Midbrain (tissue), 1 donor: ENCODE measurements at regions not wholly inside any gene's neighbourhood (a gene's known extent, or its start where the extent isn't known, plus 50 kb on each side); places are given as distances from the start of the nearest gene placed in this dataset.
"Not testable (repeated sequence)": the region's sequence is repeated elsewhere in the genome, so short reads cannot be mapped to it uniquely, and the experiment has no call there.

Experiments
- DNase-seq: peaks from one replicate; lab custom pipeline; 2025; lab: John Stamatoyannopoulos, UW

DNA sequence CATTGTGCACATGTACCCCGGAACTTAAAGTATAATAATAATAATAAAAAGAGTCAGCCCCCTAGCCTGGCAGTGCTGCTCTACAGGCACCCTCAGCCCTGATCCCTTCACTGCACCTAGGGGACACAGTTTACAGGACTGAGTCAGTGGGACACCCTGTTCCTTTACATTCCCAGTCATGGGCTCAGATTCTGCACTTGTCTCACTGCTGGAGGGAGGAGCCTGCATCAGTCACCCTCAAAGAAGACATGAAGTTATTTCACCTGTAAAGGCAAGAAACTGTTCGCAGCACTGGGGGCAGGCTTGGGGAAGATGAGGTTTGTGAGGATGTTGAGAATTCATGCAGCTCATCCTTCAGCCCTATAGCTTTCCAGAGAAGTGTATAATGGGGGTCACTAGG, 50.7 kb upstream of the VPREB1 start:
- no peak for DNase-seq

DNA sequence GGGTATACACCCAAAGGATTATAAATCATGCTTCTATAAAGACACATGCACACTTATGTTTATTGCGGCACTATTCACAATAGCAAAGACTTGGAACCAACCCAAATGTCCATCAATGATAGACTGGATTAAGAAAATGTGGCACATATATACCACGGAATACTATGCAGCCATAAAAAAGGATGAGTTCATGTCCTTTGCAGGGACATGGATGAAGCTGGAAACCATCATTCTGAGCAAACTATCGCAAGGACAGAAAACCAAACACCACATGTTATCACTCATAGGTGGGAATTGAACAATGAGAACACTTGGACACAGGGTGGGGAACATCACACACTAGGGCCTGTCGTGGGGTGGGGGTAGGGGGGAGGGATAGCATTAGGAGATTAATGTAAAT, 51.1 kb upstream of the VPREB1 start:
- not testable (repeated sequence) for DNase-seq

DNA sequence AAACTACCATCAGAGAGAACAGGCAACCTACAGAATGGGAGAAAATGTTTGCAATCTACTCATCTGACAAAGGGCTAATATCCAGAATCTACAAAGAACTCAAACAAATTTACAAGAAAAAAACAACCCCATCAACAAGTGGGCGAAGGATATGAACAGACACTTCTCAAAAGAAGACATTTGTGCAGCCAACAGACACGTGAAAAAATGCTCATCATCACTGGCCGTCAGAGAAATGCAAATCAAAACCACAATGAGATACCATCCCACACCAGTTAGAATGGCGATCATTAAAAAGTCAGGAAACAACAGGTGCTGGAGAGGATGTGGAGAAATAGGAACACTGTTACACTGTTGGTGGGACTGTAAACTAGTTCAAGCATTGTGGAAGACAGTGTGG, 51.6 kb upstream of the VPREB1 start:
- DNase-seq = not testable (repeated sequence)

DNA sequence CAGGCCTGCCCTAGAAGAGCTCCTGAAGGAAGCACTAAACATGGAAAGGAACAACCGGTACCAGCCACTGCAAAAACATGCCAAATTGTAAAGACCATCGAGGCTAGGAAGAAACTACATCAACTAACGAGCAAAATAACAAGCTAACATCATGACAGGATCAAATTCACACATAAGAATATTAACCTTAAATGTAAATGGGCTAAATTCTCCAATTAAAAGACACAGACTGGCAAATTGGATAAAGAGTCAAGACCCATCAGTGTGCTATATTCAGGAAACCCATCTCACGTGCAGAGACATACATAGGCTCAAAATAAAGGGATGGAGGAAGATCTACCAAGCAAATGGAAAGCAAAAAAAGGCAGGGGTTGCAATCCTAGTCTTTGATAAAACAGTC, 54.8 kb upstream of the VPREB1 start:
- not testable (repeated sequence) for DNase-seq

DNA sequence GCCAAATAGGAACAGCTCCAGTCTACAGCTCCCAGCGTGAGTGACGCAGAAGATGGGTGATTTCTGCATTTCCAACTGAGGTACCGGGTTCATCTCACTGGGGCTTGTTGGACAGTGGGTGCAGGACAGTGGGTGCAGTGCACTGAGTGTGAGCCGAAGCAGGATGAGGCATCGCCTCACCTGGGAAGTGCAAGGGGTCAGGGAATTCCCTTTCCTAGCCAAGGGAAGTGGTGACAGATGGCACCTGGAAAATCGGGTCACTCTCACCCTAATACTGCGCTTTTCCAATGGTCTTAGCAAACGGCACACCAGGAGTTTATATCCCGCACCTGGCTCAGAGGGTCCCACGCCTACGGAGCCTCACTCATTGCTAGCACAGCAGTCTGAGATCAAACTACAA, 56.7 kb upstream of the VPREB1 start:
- not testable (repeated sequence) for DNase-seq

DNA sequence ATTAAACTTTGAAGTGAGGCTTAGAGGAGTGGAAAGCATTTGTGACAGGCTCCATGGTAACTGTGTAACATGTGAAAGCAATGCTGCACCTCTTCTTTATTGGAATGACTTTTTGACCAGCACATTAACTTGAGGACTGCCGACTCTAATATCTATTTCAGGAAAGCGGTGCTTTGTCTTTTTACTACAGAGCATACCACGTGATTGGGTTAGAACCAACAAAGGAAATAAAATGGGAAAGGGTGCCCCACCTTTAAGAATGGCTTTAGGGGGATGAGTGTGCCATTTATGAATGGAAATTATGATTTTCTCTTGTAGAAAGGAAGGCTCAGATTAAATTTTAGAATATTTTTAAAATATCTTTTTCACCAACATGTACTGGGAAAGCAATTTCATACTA, 57.3 kb upstream of the VPREB1 start:
- no peak for DNase-seq

DNA sequence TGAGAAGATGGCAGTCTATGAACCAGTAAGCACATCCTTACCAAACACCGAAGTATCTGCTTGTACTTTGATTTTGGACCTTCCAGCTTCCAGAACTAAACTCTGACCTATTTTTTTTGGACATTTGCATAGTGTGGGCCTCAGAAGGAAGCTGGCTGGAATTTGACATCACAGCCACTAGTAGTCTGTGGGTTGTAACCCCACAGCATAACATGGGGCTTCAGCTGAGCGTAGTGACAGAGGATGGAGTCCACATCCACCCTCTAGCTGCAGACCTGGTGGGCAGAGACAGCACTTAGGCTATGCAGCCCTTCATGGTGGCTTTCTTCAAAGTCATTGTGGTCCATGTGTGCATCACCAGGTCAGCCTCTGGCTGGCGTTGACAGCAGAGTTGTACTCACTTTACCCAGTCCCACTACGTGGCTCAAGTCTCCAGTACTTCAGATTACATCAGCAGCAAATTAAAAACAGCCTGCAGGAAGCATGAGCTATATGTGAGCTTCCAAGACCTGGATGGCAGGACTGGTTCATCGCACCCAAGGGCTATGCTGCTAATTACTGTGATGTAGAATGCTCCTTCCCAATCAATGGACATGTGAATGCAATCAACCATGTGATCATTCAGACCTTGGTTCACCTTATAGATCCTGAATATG, 58.6 kb upstream of the VPREB1 start:
- DNase-seq = no peak

DNA sequence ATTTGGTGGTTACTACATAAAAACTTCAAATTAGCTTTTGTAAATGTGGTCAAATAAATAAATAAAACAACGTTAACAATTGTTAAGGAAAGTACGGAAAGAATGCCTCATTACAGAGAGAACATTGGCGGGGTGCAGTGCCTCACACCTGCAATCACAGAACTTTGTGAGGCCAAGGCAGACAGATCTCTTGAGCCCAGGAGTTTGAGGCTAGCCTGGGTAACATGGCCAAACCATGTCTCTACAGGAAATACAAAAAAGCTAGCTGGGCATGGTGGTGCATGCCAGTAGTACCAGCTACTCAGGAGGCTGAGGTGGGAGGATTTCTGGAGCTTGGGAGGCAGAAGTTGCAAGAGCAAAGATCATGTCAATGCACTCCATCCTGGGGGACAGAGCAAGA, 59.4 kb upstream of the VPREB1 start:
- DNase-seq = no peak

DNA sequence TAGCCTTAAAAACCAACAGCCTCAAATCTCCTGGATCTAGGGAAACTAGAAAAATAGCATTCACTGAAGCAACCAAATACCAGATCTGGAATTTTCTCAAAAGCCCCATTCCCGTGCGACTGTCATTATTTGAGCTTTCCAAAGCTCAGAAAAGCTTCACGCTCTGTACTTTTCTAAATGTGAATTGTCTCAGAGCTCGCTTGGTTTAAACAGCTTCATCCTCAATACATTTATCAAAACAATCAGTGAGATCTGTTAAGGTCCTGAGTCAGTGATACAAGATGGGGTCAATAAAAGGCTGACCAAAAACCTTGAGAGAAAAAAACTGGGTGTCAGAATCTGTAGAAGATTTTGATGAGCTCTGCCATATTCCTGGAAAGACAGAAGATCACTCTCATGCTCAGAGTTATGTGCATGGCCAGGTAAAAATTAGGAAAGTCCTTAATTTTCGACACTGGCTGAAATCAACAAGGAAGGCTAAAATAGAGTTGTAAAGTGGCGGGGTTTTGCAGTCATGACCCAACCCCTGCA, 60.2 kb upstream of the VPREB1 start:
- DNase-seq = no peak

DNA sequence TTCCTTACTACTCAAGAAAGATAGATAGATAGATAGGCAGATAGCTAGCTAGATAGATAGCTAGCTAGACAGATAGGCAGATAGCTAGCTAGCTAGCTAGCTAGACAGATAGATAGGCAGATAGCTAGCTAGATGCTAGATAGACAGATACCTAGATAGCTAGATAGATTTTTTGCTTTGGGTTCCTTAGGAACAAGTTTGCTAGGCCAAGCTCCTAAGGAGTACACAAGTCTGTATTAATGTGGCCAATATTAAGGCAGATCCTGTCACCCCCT, 61.7 kb upstream of the VPREB1 start:
- no peak for DNase-seq

DNA sequence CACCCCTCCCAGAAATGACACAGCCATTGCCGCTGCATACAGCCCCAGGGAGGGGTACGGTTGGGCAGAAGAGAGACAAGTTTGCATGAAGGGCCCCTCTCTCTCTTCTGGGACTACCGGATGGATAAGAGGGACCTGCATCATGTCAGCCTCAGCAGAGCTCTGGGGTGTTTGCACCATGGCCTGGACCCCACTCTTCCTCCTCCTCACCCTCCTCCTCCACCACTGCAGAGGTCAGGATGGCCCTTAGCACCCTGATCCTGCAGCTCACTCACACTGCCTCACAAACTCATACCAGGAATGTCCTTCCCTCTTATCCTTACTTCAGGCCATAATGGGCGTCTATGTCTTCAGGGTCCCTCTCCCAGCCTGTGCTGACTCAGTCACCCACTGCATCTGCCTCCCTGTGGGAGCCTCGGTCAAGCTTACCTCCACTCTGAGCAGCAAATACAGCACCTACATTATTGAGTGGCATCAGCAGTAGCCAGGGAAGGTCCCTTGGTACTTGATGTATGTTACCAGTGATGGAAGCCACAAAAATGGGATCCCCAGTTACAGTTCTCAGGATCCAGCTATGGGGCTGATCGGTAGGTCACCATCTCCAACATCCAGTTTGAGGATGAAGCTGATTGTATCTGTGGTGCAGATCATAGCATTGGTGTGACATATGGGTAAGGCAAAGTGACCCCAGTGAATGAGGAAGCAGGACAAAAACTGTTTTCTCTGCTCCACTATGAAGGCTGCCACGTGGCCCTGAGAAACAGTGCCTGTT, 62.2 kb upstream of the VPREB1 start:
- no peak for DNase-seq

DNA sequence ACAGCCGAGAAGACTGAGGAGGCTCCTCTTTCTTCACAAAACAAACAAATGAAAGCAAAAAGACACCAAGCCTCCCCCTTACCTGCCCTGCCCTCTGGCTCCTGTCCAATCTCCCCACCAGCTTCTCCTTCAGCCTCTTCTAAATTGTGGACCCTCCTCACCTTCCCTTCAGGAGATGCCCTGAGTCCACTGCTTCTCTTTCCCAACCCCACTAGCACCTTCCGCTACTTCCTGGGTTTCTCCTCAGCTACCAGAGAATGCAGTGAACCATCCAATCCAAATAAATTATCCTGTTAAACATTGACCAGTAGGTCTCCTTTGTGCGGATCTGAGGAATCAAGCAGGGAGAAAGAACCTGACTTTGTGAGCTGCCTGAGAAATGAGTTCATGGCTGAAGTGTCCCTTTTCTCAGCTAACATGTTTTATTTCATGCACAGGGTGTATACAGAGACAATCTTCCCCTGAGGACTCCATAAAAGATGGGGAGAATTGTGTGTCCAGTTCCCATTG, 63.2 kb upstream of the VPREB1 start:
- DNase-seq = no peak

DNA sequence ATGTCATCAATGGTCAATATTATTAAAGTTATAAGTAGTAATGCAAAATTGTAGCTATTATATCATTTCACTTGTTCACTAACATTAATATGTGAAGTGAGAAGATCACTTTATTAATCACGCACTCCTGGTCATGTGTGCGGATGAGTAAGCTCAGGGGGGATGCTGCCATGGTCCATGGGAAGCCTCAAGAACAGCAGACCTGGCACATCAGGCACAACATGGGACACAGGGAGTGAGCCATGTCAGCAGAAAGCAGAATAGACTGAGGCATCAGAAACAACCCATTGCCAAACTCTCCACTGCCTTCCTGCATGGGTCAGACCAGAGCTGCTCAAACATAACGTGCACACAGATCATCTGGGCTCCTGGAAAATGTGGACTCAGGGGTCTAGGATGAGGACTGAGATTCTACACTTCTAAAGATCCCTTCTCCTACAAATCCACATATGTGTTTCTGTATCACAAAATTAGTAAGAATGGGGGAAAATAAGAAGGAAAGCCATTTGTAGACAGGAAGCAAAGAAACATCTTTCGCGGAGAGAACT, 63.8 kb upstream of the VPREB1 start:
- DNase-seq = no peak

DNA sequence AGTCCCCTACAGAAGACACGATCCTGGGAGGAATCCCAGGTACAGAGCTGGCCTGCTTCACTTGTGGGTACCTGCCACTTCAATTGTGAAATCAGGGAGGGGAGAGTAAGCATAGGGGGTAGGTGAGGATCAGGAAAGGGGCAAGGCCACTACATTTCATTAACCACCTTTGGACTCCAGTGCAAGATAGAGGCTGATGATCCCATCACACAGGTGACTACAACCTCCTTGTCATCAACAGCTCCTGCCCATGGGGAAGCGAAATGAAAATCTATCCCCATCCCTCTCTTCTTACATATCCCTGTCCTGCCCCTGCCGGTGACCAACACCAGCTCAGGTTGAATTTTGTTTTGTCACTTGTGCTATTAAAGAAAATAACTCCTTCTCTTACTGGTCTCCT, 64.7 kb upstream of the VPREB1 start:
- DNase-seq = no peak

DNA sequence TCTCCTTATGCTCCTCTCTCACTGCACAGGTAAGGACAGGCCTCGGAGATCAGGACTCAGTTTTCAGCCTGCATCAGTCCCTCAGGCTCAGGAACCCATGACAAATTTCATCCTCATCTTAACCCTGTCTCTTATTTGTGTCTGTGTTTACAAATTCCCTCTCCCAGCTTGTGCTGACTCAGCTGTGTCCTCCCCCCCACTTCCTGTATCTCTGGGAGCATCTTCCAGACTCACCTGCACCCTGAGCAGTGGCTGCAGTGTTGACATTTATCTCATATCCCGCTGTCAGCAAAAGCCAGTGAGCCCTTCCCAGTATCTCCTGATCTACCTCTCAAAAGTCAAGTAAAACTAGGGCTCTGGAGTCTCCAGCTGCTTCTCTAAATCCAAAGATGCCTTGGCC, 65.6 kb upstream of the VPREB1 start:
- no peak for DNase-seq

DNA sequence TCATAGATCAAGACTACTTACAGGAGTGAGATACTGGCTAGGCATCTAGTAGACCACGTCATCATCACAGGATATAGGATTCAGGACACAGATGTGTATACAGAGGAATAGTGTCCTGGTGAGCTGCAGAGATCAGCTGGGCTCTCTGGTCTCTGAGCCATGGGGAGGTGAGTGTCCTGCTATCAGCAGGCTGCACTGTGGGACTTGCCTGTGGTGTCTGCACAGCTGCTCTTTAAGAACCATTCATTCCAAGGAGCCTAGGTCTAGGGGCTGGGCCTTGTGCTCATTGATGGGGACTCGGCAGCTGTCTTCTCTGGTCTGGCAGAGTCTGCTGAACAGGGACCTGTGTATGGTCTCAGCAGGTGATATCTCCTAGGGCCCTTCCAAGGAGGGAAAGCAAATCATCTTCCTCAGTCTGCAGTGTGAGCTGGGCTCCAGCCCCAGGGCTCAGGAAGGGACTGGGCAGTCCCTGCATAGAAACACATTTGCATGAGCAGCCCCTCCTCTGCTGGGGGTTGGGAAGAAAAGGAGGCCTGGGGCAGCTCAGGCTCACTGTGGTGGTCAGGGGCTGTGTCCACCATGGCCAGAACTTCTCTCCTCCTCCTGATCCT, 66.1 kb upstream of the VPREB1 start:
- DNase-seq = no peak

DNA sequence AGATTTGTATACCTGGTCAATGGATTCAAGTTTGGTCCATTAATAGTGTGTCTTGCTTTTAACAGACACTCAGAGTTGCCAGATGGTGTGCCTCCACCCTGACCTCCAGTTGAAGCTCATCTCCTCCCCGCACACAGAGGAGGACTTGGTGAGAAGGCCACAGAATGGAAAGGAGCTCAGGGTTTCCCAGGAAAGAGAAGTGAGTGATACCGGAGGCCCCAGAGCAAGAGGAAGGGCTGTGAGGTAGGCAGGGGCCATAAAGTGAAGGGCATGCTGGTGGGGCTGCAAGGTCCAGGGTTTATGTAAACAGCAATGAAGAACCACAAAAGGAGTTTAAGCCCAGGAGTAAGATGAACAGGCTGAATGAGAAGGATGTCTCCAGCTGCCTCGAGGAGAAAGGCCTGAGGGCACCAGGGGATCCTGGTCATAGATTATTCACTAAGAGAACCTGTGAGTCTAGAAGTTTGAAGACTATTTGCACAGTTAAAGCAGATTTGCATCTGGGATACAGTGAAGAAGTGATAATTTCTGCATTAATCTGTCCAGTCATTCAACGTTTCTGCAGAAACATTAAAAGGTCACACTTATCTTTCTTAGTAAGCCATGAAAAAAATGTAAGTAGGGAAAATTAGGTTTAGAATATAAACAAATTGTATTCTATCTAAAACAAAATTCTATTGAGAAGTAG, 67.5 kb upstream of the VPREB1 start:
- no peak for DNase-seq

DNA sequence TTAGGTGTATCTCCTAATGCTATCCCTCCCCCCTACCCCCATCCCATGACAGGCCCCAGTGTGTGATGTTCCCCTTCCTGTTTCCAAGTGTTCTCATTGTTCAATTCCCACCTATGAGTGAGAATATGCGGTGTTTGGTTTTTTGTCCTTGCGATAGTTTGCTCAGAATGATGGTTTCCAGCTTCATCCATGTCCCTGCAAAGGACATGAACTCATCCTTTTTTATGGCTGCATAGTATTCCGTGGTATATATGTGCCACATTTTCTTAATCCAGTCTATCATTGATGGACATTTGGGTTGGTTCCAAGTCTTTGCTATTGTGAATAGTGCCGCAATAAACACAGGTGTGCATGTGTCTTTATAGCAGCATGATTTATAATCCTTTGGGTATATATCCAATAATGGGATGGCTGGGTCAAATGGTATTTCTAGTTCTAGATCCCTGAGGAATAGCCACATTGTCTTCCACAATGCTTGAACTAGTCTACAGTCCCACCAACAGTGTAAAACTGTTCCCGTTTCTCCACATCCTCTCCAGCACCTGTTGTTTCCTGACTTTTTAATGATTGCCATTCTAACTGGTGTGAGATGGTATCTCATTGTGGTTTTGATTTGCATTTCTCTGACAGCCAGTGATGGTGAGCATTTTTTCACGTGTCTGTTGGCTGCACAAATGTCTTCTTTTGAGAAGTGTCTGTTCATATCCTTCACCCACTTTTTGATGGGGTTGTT, 71.5 kb upstream of the VPREB1 start:
- not testable (repeated sequence) for DNase-seq

DNA sequence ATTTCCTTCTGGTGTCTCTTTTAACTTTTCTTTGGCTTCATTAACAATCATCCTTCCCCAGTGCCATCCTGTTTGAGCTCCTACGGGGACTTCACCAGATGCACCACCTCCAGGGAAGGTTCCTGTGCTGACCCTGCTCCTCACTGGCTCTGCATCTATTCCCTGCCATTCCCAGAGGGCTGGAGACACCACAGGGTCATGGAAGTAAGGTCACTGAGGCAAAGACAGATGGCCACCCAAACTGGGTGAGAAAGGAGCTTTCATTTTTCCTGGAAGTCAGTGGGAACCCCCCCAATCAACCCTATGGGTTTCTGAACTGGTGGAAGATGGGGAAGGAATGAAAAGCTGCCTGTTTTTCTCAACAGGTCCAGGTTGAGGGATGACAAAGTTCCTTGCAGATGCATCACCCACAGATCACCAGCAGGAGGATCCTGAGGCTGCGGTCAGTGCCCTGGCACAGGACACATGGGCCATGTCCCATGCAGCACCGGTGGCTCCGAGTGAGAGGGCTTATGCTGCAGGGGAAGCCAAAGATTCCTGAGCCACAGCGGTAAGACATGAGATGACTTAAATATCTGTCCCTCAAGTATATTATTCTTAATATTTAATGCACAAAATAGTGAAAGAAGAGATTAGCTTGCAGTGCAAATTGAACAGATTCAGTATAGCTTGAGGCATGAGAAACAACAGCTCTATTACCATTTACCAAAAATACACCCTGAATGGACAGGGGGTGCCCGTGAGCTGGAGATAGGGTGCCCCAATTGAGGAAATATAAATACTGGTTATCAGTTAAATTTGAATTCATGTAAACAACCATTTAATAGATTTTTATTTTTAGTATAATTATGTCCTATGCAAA, 73.0 kb upstream of the VPREB1 start:
- no peak for DNase-seq

DNA sequence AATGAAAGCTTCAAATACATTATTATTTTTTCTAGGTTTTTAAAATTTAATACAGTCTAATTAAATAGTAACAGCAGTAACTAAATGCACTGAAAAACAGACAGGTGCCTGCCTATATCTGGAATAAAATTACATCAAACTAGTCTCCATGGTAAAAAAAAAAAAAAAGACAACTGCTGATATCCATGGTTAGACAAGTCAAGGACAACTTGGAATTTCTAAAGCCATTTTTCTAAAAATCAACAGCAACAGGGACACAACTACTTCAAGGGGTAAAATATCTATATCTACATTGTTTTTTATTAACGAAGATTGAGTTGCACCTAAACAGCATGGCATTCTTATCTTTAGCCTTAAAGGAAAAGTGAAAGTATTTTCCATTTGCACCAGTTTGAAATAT, 74.7 kb upstream of the VPREB1 start:
- no peak for DNase-seq
